NCI-H460 (cell line): ENCODE measurements at regions not wholly inside any gene's neighbourhood (a gene's known extent, or its start where the extent isn't known, plus 50 kb on each side); places are given as distances from the start of the nearest gene placed in this dataset.
A peak's percentile ranks its signal among the peaks of the same experiment; 100 is the strongest.

Experiments
- DNase-seq: peaks from one replicate; pipeline ENCODE4 v3.0.0-alpha.2; 2016; ENCODE audit warnings: low read depth; ENCODE audit errors: extremely low read depth
- small RNA-seq, 2 experiments: library from RNA; depleted of rRNA; stranded (forward); fragments of <200 nt; gene quantifications; one replicate each; pipeline ENCODE3, GENCODE V24; 2014

GRCh38 chr1:237975376-237975775 lies 84.7 kb upstream of the ZP4 start:
- no peak for DNase-seq

DNA sequence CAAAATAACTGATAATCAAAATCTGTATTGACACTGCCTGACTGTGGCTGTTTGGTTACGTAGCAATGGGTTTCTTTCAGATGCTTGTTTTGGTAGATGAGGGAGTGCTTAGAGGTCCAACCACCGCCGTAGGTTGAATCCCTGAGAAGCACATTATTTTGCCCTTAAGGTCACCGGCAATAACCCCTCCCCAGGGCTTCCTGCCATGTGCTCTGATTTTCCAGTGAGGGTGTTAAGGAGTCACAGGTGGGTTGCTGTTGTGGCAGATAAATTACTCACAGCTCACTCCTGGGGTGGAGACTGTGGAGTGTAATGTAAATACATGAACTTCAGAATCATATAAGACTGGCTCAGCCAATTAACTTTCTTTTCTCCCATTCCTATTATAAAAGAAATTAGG lies 81.5 kb upstream of the ZP4 start:
- no peak for DNase-seq

- DNase-seq = no peak
Measured at GRCh38 chr1:237962985-237963384, 72.3 kb upstream of the ZP4 start.

DNA sequence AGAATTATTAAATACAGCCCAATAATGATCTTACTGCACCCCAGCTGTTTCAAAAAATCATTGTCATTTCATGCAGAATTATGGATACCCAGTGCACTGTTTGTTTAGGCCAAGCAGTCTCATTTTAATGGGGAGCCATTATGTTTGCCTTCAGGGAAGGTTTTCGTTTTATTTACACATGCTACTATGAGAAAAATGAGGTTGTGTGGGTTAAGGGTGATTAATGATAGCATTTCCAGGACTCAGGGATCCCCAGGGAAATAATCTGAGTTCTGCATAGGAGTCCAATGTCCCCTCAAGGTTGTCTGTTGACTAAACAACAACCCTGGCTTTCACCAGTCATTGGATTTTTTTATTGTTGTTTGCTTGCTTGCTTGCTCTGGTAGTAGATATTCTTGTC lies 71.0 kb upstream of the ZP4 start:
- no peak for DNase-seq

GRCh38 chr1:237959838-237960237 lies 69.1 kb upstream of the ZP4 start:
- no peak for DNase-seq

DNA sequence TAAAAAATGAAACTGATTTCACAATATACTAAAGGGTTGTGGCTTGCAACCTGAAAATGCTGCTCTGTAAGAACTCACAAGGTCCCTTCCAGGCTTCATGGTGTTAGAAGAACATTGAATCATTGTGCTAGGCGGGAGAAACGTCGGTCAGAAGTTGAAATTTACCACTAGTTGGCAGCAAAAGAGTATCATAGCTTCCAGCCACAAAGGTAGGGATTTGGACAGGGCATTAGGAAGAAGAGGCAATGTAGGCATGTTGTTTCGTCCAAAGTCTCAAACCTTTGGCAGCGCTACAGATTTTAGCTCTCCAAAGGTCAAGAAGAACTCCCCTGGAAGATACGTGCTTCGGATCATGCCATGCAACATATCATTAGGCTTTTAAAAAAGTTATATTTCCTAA lies 62.5 kb upstream of the ZP4 start:
- peak; percentile 7 for DNase-seq

Small RNA genes lying in the stretch of these regions (small RNA-seq; reads per million reads assigned to genes)
- gene AL356010.1 (0 reads per million in 2 experiments), gene AL590135.1 (0 reads per million in 2 experiments), gene RNU6-725P (0 reads per million in 2 experiments)
